Pancreas (tissue), 10 donors: ENCODE measurements at regions not wholly inside any gene's neighbourhood (a gene's known extent, or its start where the extent isn't known, plus 50 kb on each side); places are given as distances from the start of the nearest gene placed in this dataset.

ENCODE experiments used
- ATAC-seq, 4 donors: fragments of 200-7000 bp; cut with Tn5 transposase; one replicate each; pipeline versions ENCODE4 v1.8.0 to v1.9.1; 2020; ENCODE audit warnings: mild to moderate bottlenecking in 4 of 4, moderate library complexity in 4 of 4
- DNase-seq, 6 donors: peaks; one replicate each; pipeline ENCODE4 v3.0.0-alpha.2; 2020
- FAIRE-seq: peaks from 2 replicates; lab custom pipeline; 2012; peaks lifted over from hg19 to GRCh38; lab: Jason Lieb, UNC
- H3K27ac ChIP-seq, 4 donors: fragments of 200-600 bp; sonication (generic); 1 replicate in 3 of 4; 2 replicates in 1 of 4; pipeline versions ENCODE4 v1.5.0 to v1.8.0; 2020
- H3K27me3 ChIP-seq, 4 donors: fragments of 200-600 bp; one replicate each; pipeline ENCODE4 v1.8.0; 2021
- H3K36me3 ChIP-seq, 3 donors: fragments of 200-600 bp; sonication (generic) in 1 of 3; one replicate each; pipeline versions ENCODE4 v1.5.0 to v1.8.0; 2020 to 2021
- H3K4me1 ChIP-seq, 3 donors: fragments of 200-600 bp; one replicate each; pipeline ENCODE4 v1.8.0; 2021
- H3K4me3 ChIP-seq, 4 donors: fragments of 200-600 bp; sonication (generic) in 2 of 4; one replicate each; pipeline versions ENCODE4 v1.5.0 to v1.8.0; 2020 to 2021
- H3K9me3 ChIP-seq, 4 donors: fragments of 200-600 bp; one replicate each; pipeline ENCODE4 v1.8.0; 2021
- CTCF ChIP-seq, 4 donors: fragments of 200-600 bp; sonication (generic) in 3 of 4; IDR thresholded peaks; one replicate each; pipeline versions ENCODE4 v1.5.0 to v1.8.0; 2021; ENCODE audit warnings: antibody characterized with exemption in 4 of 4
- WGBS, 2 donors: extraction: QIAGEN DNeasy Blood & Tissue Kit; methylation state at CpG; one replicate each; pipeline ENCODE4 v1.1.7; 2013; 5-methylcytosine and 5-hydroxymethylcytosine counted together
- intact Hi-C, 3 donors: fragments of 100-400 bp; cut with DNase I; formaldehyde crosslinking; loops; one replicate each; pipeline versions ENCODE4 v1.11.1 to v1.14.2; 2022
- donor health status: healthy with polysubstance abuse.
- donor health status: DM: no; HTN: no; CAD: no; lungs with moderate emphysema.
- donor health status: DM: no; HTN: no; CAD: no.
- donor health status: control.
- donor health status: control.
- donor health status: Bipolar disorder and iron deficiency.
- donor health status: DM: yes; HTN: yes; CAD: no.
- donor health status: DM: no; HTN: no; CAD: no.
- donor health status: DM: no; HTN: no; CAD: no.
- donor health status: DM: yes; HTN: yes; CAD: no.

DNA sequence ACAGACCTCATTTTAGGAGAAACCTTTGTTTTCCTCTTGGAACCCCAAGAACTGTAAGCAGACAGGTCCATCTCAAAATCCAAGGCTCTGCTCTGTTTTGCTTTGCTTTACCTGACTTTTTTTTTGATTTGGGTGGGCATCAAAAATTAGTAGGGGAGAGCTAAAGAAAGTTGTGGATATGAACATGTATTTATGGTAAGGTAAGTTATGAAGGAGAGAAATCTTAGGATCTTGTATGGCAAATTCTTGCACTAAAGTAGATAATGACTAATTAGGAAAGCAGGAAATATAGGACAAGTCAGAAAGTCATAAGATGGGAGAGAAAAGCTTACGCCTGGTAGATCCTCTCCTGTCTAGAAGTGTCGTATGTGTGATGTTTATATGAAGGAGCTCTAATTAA is 116.1 kb upstream of the VPREB1 start:
- Histone ChIP-seq H3K36me3 (no peaks in the 10 kb centered on the region), H3K27ac (no peak overlapping the region), H3K4me3 (no peak overlapping the region), H3K9me3 (no peaks in the 10 kb centered on the region), H3K4me1 (no peaks in the 10 kb centered on the region), H3K27me3 (no peaks in the 10 kb centered on the region)
- FAIRE-seq (no peak), ATAC-seq (no peak), DNase-seq (no peak)
- TF ChIP-seq CTCF (IDR thresholded peaks at IDR 0.05) = no peak
- 77 to 85% methylated on average over 2 of the region's 2 CpGs for WGBS, 2 donors
- intact Hi-C loops = no loop called here

DNA sequence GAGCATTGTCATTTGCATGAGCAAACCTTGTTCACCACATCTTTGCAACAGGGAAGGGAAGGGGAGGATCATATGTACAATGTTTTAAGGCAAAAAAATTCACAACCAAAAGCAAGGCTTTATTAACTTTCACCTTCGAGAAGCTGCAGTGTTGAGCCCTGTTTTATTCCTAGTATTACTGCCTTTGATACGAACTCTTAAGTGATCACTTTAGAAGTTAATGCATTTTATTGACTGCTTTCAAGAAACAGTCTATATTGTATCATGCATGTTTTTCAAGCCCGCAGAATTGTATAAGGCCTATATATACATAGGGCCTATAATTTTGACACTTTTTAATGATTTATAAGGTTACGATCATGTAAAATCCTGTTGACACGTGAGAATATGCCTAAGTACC is 117.5 kb upstream of the VPREB1 start:
- WGBS, 2 donors = 79 to 82% methylated on average over 5 of the region's 5 CpGs
- ATAC-seq = no peak
- TF ChIP-seq CTCF (IDR thresholded peaks at IDR 0.05) = no peak
- Histone ChIP-seq H3K4me3 (no peak overlapping the region), H3K4me1 (no peaks in the 10 kb centered on the region), H3K9me3 (no peaks in the 10 kb centered on the region), H3K27ac (no peak overlapping the region), H3K27me3 (no peaks in the 10 kb centered on the region), H3K36me3 (no peaks in the 10 kb centered on the region)
- DNase-seq = no peak
- intact Hi-C loops = no loop called here
- no peak for FAIRE-seq

GRCh38 chr22:22125579-22126468 is 118.8 kb upstream of the VPREB1 start:
- 69 to 78% methylated on average over 23 to 24 of the region's 24 CpGs for WGBS, 2 donors
- H3K4me1 ChIP-seq = no peaks in the 10 kb centered on the region
- H3K36me3 ChIP-seq = no peaks in the 10 kb centered on the region
- H3K4me3 ChIP-seq = no peak overlapping the region
- DNase-seq = peak in 2 of 6 donors; percentile 11 to 33
- no peak for TF ChIP-seq CTCF (IDR thresholded peaks at IDR 0.05)
- no peak overlapping the region for H3K27ac ChIP-seq
- intact Hi-C loops = no loop called here
- H3K27me3 ChIP-seq = no peaks in the 10 kb centered on the region
- ATAC-seq = no peak
- H3K9me3 ChIP-seq = no peaks in the 10 kb centered on the region
- no peak for FAIRE-seq

DNA sequence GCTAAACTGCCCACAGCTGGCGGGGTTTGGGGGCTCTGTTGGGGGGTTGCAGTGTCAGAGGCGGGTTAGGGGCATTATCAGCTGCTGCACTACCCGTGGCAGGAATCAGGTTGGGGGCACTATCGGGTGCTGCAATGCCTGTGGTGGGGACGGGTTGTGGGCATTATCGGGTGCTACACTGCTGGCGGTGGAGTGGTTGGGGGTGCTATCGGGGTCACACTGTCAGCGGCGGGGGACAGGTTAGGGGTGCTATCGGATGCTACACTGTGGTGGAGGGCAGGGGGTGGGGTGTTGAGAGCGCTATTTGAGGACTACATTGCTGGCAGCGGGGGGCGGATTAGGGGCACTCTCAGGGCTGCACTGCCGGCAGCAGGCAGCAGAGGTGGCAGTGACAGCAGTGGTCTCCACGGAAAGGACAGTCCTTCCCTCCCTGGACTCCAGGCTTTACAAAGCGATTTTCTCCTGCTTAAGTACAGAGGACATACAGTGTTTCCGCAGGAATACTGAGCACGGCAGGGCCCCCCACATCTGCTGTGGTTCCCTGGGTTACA is 119.5 kb upstream of the VPREB1 start:
- Histone ChIP-seq H3K4me1 (no peaks in the 10 kb centered on the region), H3K27me3 (no peaks in the 10 kb centered on the region), H3K36me3 (no peaks in the 10 kb centered on the region), H3K4me3 (no peak overlapping the region), H3K27ac (no peak overlapping the region), H3K9me3 (no peaks in the 10 kb centered on the region)
- FAIRE-seq (no peak), DNase-seq (peak in 1 of 6 donors; percentile 32), ATAC-seq (no peak)
- intact Hi-C loops = no loop called here
- WGBS, 2 donors = 69 to 75% methylated on average over 19 of the region's 19 CpGs
- no peak for TF ChIP-seq CTCF (IDR thresholded peaks at IDR 0.05)

GRCh38 chr22:22124374-22124773 is 120.2 kb upstream of the VPREB1 start:
- H3K4me3 ChIP-seq = no peak overlapping the region
- intact Hi-C loops = no loop called here
- ATAC-seq = no peak
- H3K27ac ChIP-seq = no peak overlapping the region
- no peaks in the 10 kb centered on the region for H3K27me3 ChIP-seq
- TF ChIP-seq CTCF (IDR thresholded peaks at IDR 0.05) = no peak
- no peaks in the 10 kb centered on the region for H3K4me1 ChIP-seq
- no peaks in the 10 kb centered on the region for H3K36me3 ChIP-seq
- H3K9me3 ChIP-seq = no peaks in the 10 kb centered on the region
- DNase-seq = no peak
- no peak for FAIRE-seq
- WGBS, 2 donors = 70 to 76% methylated on average over 10 to 12 of the region's 12 CpGs
